MCF 10A (cell line): ENCODE measurements at regions not wholly inside any gene's neighbourhood (a gene's known extent, or its start where the extent isn't known, plus 50 kb on each side); places are given as distances from the start of the nearest gene placed in this dataset.
A peak's percentile ranks its signal among the peaks of the same experiment; 100 is the strongest.

Source experiments
- BruUV-seq: library from RNA; stranded (reverse); fragments of 400-500 nt; replicated peaks from 2 replicates; lab custom pipeline; 2021; lab: Mats Ljungman, UMichigan
- CTCF ChIA-PET: fragments of 300-600 bp; sonication (Branson Sonifier 250); formaldehyde crosslinking; extraction: SDS; loops from one replicate; lab custom pipeline; 2021; ENCODE audit warnings: antibody characterized with exemption, inconsistent platforms; lab: Yijun Ruan, JAX
- POLR2A ChIA-PET: fragments of 300-600, 350-650 bp; sonication (Branson Sonifier 250); formaldehyde crosslinking; extraction: SDS; loops from one replicate; lab custom pipeline; 2020; ENCODE audit warnings: antibody characterized with exemption, inconsistent platforms; lab: Yijun Ruan, JAX
- DNase-seq: peaks from one replicate; pipeline ENCODE4 v3.0.0-alpha.2; 2018; ENCODE audit not compliant: unreplicated experiment
- H3K27ac Mint-ChIP-seq: one replicate; pipeline ENCODE4 v1.8.0; 2022; ENCODE audit warnings: mild to moderate bottlenecking, low read depth, mixed read lengths; ENCODE audit not compliant: unreplicated experiment
- H3K27me3 Mint-ChIP-seq: one replicate; pipeline ENCODE4 v1.8.0; 2022; ENCODE audit warnings: mixed read lengths; ENCODE audit not compliant: insufficient read depth, unreplicated experiment
- H3K36me3 Mint-ChIP-seq: one replicate; pipeline ENCODE4 v1.8.0; 2022; ENCODE audit warnings: mild to moderate bottlenecking, moderate library complexity, mixed read lengths; ENCODE audit not compliant: insufficient read depth, unreplicated experiment
- H3K4me1 Mint-ChIP-seq: one replicate; pipeline ENCODE4 v1.8.0; 2022; ENCODE audit warnings: mixed read lengths; ENCODE audit not compliant: insufficient read depth, unreplicated experiment
- H3K4me3 Mint-ChIP-seq: one replicate; pipeline ENCODE4 v1.8.0; 2022; ENCODE audit warnings: mild to moderate bottlenecking, moderate library complexity, mixed read lengths; ENCODE audit not compliant: unreplicated experiment
- H3K9me3 Mint-ChIP-seq: one replicate; pipeline ENCODE4 v1.8.0; 2022; ENCODE audit warnings: mixed read lengths; ENCODE audit not compliant: unreplicated experiment
- intact Hi-C: fragments of 100-400 bp; cut with micrococcal nuclease; formaldehyde crosslinking; loops from 2 replicates; pipeline ENCODE4 v1.14.1; 2022
- TF ChIP-seq, protein P1 (sequence below): fragments of 200-600 bp; IDR thresholded peaks from one replicate; pipeline ENCODE4 v1.8.0; 2022; ENCODE audit warnings: antibody characterized with exemption, mild to moderate bottlenecking; ENCODE audit not compliant: unreplicated experiment

DNA sequence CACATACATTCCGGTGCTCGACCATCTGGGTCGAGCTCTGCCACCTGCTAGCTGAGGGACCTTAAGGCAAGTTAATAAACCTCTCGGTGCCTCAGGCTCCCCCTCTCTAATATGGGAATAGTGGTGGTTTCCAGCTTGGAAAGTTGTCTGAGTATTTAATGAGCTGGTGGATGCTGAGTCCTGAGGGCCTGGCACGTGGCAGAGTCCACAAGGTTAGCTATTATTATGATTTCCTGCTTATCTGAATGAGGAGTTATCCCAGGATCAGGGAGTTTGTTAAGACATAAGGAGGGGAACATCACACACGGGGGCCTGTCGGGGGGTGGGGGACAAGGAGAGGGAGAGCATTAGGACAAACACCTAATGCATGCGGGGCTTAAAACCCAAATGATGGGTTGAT is 80.1 kb upstream of the SLC22A23 start:
- Mint-ChIP-seq H3K4me1 (peaks cover 7% of the 10 kb centered on the region), H3K27ac (no peak overlapping the region), H3K27me3 (no peaks in the 10 kb centered on the region), H3K36me3 (no peaks in the 10 kb centered on the region), H3K4me3 (no peak overlapping the region), H3K9me3 (no peaks in the 10 kb centered on the region)
- intact Hi-C loops: no loop called here
- ChIA-PET CTCF (interaction anchor here (0.6 to 1.1 kb wide), 2 partner anchors 13 to 18 kb away, joined by 3 read pairs; no protein-coding TSS in a partner anchor), POLR2A (interaction anchor here (1.6 kb wide), 1 partner anchor 64 kb away, joined by 5 read pairs; no protein-coding TSS in a partner anchor)
- TF ChIP-seq, protein P1, sequence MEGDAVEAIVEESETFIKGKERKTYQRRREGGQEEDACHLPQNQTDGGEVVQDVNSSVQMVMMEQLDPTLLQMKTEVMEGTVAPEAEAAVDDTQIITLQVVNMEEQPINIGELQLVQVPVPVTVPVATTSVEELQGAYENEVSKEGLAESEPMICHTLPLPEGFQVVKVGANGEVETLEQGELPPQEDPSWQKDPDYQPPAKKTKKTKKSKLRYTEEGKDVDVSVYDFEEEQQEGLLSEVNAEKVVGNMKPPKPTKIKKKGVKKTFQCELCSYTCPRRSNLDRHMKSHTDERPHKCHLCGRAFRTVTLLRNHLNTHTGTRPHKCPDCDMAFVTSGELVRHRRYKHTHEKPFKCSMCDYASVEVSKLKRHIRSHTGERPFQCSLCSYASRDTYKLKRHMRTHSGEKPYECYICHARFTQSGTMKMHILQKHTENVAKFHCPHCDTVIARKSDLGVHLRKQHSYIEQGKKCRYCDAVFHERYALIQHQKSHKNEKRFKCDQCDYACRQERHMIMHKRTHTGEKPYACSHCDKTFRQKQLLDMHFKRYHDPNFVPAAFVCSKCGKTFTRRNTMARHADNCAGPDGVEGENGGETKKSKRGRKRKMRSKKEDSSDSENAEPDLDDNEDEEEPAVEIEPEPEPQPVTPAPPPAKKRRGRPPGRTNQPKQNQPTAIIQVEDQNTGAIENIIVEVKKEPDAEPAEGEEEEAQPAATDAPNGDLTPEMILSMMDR: no peak
- no TSS peak for BruUV-seq
- DNase-seq: no peak

DNA sequence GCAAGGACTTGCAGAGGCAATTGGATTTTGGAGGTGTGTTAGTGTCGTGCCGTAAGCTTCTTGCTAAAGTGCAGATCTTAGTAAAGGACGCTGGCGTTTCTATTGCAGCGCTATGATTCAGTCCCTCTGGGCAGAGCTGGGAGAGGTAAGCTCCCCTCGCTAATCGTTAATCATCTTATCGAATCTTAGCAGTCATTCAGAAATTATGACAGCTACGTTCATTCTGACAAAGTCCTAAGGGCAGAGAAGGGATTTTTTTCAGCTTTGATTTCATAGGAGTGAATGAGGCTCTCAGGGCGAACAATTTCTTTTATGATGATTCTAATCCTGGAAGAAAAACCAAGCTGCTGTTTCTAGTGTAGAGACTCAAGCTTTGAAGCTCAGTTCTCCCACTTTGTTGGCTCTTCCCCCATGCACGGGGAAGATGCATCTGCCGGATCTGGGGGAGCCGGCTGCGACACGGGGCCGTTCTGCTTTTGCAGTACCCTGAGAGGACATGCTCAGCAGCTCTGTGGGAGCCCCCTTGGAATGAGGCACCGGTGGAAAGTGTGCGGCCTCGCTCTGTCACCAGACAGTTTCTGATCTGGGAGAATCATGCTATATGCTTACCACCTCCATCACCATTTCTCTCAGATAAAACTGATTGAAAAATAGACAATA is 79.1 kb upstream of the SLC22A23 start:
- Mint-ChIP-seq H3K4me1 (peaks cover 6% of the 10 kb centered on the region), H3K36me3 (no peaks in the 10 kb centered on the region), H3K4me3 (no peak overlapping the region), H3K27ac (no peak overlapping the region), H3K27me3 (no peaks in the 10 kb centered on the region), H3K9me3 (no peaks in the 10 kb centered on the region)
- TF ChIP-seq, protein P1: no peak
- no TSS peak for BruUV-seq
- ChIA-PET CTCF (interaction anchor here (0.6 kb wide), 2 partner anchors 37 to 71 kb away, joined by 3 read pairs; no protein-coding TSS in a partner anchor), POLR2A (interaction anchor here (0.6 to 1.6 kb wide), 5 partner anchors 13 to 717 kb away, joined by 3 to 5 read pairs (median 3); no protein-coding TSS in a partner anchor)
- intact Hi-C loops: no loop called here
- DNase-seq: no peak

DNA sequence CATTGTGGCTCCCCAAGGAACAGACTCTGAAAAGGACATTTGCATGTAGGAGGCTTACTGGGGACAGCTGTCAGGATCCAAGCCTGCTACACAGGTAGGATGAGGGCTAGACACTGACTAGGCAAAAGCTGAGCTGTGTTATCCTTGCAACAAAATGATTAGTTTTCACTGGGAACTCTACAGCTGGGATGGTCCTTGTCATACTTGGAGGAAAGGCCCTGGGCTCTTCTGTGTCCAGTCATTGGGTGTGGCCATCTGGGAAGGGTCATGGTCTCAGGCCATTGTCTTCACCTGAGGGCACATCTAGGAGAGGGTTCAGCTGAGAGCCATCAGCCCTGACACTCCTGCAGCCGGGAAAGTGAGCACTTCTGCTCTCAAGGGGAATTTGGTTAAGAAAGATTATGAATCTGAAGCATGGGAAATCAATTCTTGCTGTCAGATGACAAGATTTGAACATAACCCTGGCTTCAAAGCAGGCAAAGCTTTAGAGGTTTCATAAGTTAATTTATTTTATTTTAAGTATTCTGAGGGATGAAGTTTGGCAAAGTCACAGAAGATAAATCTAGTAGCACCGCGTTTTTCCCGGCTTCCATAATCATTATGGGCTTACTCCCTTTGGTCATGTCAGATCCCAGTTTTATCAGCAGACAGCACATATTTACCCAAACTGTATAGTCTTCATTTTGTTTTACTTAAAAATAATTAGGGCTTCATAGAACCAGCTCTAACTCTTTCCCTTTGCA is 78.4 kb upstream of the SLC22A23 start:
- POLR2A ChIA-PET: interaction anchor here (0.6 to 1.6 kb wide), 4 partner anchors 12 to 717 kb away, joined by 3 to 5 read pairs (median 4); no protein-coding TSS in a partner anchor
- BruUV-seq: no TSS peak
- Mint-ChIP-seq H3K9me3 (no peaks in the 10 kb centered on the region), H3K27ac (peak overlapping the region; percentile 6), H3K4me1 (peaks cover 6% of the 10 kb centered on the region), H3K36me3 (no peaks in the 10 kb centered on the region), H3K27me3 (no peaks in the 10 kb centered on the region), H3K4me3 (no peak overlapping the region)
- CTCF ChIA-PET: interaction anchor here (0.6 kb wide), 2 partner anchors 37 to 70 kb away, joined by 3 read pairs; no protein-coding TSS in a partner anchor
- intact Hi-C loops: no loop called here
- no peak for DNase-seq
- TF ChIP-seq, protein P1: no peak

DNA sequence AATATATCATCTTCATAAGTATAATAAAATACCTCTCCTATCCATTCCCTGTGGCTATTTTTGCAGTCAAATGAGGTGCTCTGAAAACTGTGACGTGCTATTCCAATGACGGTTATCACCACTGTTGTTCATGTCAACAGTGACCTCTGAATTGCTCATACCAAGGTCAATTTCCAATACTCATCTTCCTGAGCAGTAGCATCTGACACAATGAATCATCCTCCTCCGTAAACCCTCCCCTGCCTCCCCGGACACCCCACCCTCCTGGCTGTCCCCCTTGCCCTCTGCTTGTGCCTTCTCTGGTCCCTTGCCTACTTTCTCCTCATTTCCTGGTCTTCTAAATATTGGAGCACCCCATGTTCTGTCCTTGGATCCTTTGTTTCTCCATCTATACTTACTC is 77.7 kb upstream of the SLC22A23 start:
- no TSS peak for BruUV-seq
- TF ChIP-seq, protein P1: no peak
- Mint-ChIP-seq H3K9me3 (no peaks in the 10 kb centered on the region), H3K4me3 (no peak overlapping the region), H3K27ac (peak overlapping the region; percentile 6), H3K36me3 (no peaks in the 10 kb centered on the region), H3K27me3 (no peaks in the 10 kb centered on the region), H3K4me1 (peaks cover 6% of the 10 kb centered on the region)
- intact Hi-C loops: no loop called here
- DNase-seq: peak; percentile 17
- CTCF ChIA-PET: no interaction called here
- POLR2A ChIA-PET: interaction anchor here (0.9 kb wide), 1 partner anchor 67 kb away, joined by 4 read pairs; no protein-coding TSS in a partner anchor
